ENCODE measurements at regions not wholly inside any gene's neighbourhood (a gene's known extent, or its start where the extent isn't known, plus 50 kb on each side); places are given as distances from the start of the nearest gene placed in this dataset.

GRCh38 chr2:6675791-6676190 lies 189.9 kb downstream of the CMPK2 start:
- no peak for ATAC-seq
- TF ChIP-seq ZFP30 (CRISPR knock-in tag; IDR thresholded peaks at IDR 0.05) (no peak), CSDC2 (CRISPR knock-in tag; IDR thresholded peaks at IDR 0.05) (no peak), TOX (CRISPR knock-in tag; IDR thresholded peaks at IDR 0.05; ENCODE audit: borderline replicate concordance) (no peak), ZFP3 (CRISPR knock-in tag; IDR thresholded peaks at IDR 0.05) (no peak), SNAI2 (CRISPR knock-in tag; IDR thresholded peaks at IDR 0.05) (no peak), BACH2 (CRISPR knock-in tag; IDR thresholded peaks at IDR 0.05; ENCODE audit: borderline replicate concordance) (no peak), PATZ1 (CRISPR knock-in tag; IDR thresholded peaks at IDR 0.05; ENCODE audit: borderline replicate concordance) (no peak), POU6F1 (CRISPR knock-in tag; IDR thresholded peaks at IDR 0.05; ENCODE audit: borderline replicate concordance, low read depth) (no peak), ISL1 (CRISPR knock-in tag; IDR thresholded peaks at IDR 0.05) (no peak), ZC3H10 (CRISPR knock-in tag; IDR thresholded peaks at IDR 0.05) (no peak), PPARA (CRISPR knock-in tag; IDR thresholded peaks at IDR 0.05; ENCODE audit: borderline replicate concordance) (no peak), CSRNP3 (CRISPR knock-in tag; IDR thresholded peaks at IDR 0.05) (no peak), TCF4 (CRISPR knock-in tag; IDR thresholded peaks at IDR 0.05; ENCODE audit: borderline replicate concordance) (no peak), ARNTL (CRISPR knock-in tag; IDR thresholded peaks at IDR 0.05; ENCODE audit: borderline replicate concordance, low read depth) (no peak), CREB5 (CRISPR knock-in tag; IDR thresholded peaks at IDR 0.05; ENCODE audit: low read depth) (no peak)

- no peak for TF ChIP-seq CSRNP3 (CRISPR knock-in tag; IDR thresholded peaks at IDR 0.05)
- TF ChIP-seq ARNTL (CRISPR knock-in tag; IDR thresholded peaks at IDR 0.05; ENCODE audit: borderline replicate concordance, low read depth) = no peak
- TF ChIP-seq TOX (CRISPR knock-in tag; IDR thresholded peaks at IDR 0.05; ENCODE audit: borderline replicate concordance) = no peak
- TF ChIP-seq SNAI2 (CRISPR knock-in tag; IDR thresholded peaks at IDR 0.05) = no peak
- TF ChIP-seq TCF4 (CRISPR knock-in tag; IDR thresholded peaks at IDR 0.05; ENCODE audit: borderline replicate concordance) = no peak
- no peak for TF ChIP-seq CSDC2 (CRISPR knock-in tag; IDR thresholded peaks at IDR 0.05)
- TF ChIP-seq ZFP3 (CRISPR knock-in tag; IDR thresholded peaks at IDR 0.05) = no peak
- no peak for TF ChIP-seq ESRRG (CRISPR knock-in tag; IDR thresholded peaks at IDR 0.05)
- TF ChIP-seq ZC3H10 (CRISPR knock-in tag; IDR thresholded peaks at IDR 0.05) = no peak
- ATAC-seq = no peak
These were observed 189.5 kb downstream of the CMPK2 start for GRCh38 chr2:6676241-6676640.

- ATAC-seq = no peak
- no peak for TF ChIP-seq GLIS3 (CRISPR knock-in tag; IDR thresholded peaks at IDR 0.05)
- TF ChIP-seq ESRRG (CRISPR knock-in tag; IDR thresholded peaks at IDR 0.05) = no peak
- TF ChIP-seq ISL1 (CRISPR knock-in tag; IDR thresholded peaks at IDR 0.05) = no peak
- no peak for TF ChIP-seq TOX (CRISPR knock-in tag; IDR thresholded peaks at IDR 0.05; ENCODE audit: borderline replicate concordance)
- no peak for TF ChIP-seq TSHZ2 (CRISPR knock-in tag; IDR thresholded peaks at IDR 0.05)
- TF ChIP-seq PATZ1 (CRISPR knock-in tag; IDR thresholded peaks at IDR 0.05; ENCODE audit: borderline replicate concordance) = no peak
- TF ChIP-seq CREB5 (CRISPR knock-in tag; IDR thresholded peaks at IDR 0.05; ENCODE audit: low read depth) = no peak
- no peak for TF ChIP-seq CSDC2 (CRISPR knock-in tag; IDR thresholded peaks at IDR 0.05)
- no peak for TF ChIP-seq ZFP30 (CRISPR knock-in tag; IDR thresholded peaks at IDR 0.05)
- no peak for TF ChIP-seq CSRNP3 (CRISPR knock-in tag; IDR thresholded peaks at IDR 0.05)
- TF ChIP-seq OSR1 (CRISPR knock-in tag; IDR thresholded peaks at IDR 0.05) = no peak
- TF ChIP-seq ZFP3 (CRISPR knock-in tag; IDR thresholded peaks at IDR 0.05) = no peak
- TF ChIP-seq ZNF565 (CRISPR knock-in tag; conservative IDR thresholded peaks at IDR 0.05; ENCODE audit: low read depth) = no peak
- TF ChIP-seq PPARA (CRISPR knock-in tag; IDR thresholded peaks at IDR 0.05; ENCODE audit: borderline replicate concordance) = no peak
These were observed 188.9 kb downstream of the CMPK2 start for GRCh38 chr2:6676776-6677175.

Measured in SK-N-SH treated with all-trans-retinoic acid at 6 μM for 48 hours (cell line).